A673 (cell line): ENCODE measurements at regions not wholly inside any gene's neighbourhood (a gene's known extent, or its start where the extent isn't known, plus 50 kb on each side); places are given as distances from the start of the nearest gene placed in this dataset.

Experiments
- EZH2 ChIP-seq: fragments of 200-600 bp; sonication (generic); IDR thresholded peaks from 2 replicates; pipeline ENCODE4 v1.6.1; 2017; ENCODE audit warnings: borderline replicate concordance, low read depth, mild to moderate bottlenecking, mixed read lengths, antibody characterized with exemption, low read length; ENCODE audit not compliant: poor library complexity, severe bottlenecking
- TF ChIP-seq, protein P1 (sequence below): fragments of 300-800, 200-600 bp; sonication (generic); conservative IDR thresholded peaks from 2 replicates; pipeline ENCODE4 v1.5.1; 2017; ENCODE audit warnings: low read depth, mild to moderate bottlenecking, antibody characterized with exemption, low read length, moderate library complexity, mixed read lengths

DNA sequence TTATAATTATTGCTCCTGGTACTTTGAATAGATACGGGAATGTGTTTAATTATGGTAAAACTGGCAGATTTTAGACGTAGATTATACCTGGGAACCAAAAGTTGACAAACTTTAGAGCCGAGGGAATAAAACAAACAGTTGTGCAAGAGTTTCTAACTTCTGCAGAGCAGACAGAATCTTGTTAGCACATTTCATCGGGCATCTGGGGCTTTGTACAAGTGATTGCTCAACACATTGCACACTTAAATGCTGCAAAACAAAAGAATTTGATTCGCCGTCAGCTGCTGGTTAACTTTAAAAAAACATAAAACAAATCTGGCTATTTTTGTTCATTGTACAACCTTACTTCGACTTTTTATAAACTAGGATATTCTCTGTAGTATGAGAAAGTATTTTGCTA, 398.1 kb downstream of the MAN2A1 start:
- TF ChIP-seq, protein P1, sequence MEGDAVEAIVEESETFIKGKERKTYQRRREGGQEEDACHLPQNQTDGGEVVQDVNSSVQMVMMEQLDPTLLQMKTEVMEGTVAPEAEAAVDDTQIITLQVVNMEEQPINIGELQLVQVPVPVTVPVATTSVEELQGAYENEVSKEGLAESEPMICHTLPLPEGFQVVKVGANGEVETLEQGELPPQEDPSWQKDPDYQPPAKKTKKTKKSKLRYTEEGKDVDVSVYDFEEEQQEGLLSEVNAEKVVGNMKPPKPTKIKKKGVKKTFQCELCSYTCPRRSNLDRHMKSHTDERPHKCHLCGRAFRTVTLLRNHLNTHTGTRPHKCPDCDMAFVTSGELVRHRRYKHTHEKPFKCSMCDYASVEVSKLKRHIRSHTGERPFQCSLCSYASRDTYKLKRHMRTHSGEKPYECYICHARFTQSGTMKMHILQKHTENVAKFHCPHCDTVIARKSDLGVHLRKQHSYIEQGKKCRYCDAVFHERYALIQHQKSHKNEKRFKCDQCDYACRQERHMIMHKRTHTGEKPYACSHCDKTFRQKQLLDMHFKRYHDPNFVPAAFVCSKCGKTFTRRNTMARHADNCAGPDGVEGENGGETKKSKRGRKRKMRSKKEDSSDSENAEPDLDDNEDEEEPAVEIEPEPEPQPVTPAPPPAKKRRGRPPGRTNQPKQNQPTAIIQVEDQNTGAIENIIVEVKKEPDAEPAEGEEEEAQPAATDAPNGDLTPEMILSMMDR: no peak
- no peak for TF ChIP-seq EZH2
